ENCODE measurements at regions not wholly inside any gene's neighbourhood (a gene's known extent, or its start where the extent isn't known, plus 50 kb on each side); places are given as distances from the start of the nearest gene placed in this dataset.

DNA sequence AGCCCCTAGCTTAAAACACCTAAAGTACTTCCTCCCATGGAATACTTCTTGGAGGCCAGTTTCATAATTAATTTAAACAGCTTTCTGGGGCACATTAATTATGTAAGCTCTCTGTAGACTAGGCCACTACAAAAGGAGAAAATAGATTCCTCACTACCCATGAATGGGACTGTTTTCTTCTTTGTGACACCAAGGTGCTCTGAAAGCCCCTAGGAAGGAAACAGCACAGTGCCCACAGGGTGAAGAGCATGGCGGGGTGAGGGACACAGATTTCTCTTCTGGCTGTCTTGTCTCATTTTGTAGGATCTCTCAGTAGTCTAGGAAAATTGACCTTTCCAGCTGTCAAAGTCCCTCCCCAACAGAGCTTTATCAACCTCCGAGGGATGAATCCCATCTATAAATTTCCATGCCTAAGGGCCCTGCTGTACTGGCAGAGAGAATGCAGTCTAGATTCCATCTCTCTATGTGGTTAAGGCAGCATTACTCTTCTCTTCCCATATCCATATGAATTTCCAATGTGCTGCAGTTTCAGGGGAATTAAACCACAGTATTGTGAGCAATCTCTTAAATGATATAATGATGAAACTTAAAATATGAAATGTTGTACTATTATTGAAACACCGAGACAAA is 183.6 kb upstream of the GRIP1 start:
- TF ChIP-seq, protein P1, sequence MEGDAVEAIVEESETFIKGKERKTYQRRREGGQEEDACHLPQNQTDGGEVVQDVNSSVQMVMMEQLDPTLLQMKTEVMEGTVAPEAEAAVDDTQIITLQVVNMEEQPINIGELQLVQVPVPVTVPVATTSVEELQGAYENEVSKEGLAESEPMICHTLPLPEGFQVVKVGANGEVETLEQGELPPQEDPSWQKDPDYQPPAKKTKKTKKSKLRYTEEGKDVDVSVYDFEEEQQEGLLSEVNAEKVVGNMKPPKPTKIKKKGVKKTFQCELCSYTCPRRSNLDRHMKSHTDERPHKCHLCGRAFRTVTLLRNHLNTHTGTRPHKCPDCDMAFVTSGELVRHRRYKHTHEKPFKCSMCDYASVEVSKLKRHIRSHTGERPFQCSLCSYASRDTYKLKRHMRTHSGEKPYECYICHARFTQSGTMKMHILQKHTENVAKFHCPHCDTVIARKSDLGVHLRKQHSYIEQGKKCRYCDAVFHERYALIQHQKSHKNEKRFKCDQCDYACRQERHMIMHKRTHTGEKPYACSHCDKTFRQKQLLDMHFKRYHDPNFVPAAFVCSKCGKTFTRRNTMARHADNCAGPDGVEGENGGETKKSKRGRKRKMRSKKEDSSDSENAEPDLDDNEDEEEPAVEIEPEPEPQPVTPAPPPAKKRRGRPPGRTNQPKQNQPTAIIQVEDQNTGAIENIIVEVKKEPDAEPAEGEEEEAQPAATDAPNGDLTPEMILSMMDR (conservative IDR thresholded peaks at IDR 0.05; ENCODE audit: low read length), result no peak
- TF ChIP-seq EZH2phosphoT487 (IDR thresholded peaks at IDR 0.05; ENCODE audit: borderline replicate concordance), result no peak

Data from Loucy (cell line).